ENCODE measurements at regions not wholly inside any gene's neighbourhood (a gene's known extent, or its start where the extent isn't known, plus 50 kb on each side); places are given as distances from the start of the nearest gene placed in this dataset.

DNA sequence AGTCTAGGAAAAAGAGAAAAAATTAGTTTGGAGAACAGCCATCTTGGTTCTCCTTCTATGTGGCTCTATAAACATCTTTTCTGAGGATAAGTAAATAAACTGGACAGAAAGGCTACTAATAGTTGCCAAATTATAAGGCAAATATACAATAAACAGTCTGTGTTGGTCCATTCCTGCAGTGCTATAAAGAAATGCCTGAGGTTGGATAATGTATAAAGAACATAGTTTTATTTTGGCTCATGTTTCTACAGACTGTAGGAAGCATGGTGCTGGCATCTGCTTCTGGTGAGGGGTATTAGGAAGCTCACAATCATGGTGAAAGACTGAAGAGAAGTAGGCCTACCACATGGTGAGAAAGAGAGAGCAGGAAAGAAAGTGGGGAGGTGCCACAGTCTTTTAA lies 209.7 kb downstream of the MACC1 start:
- TF ChIP-seq POLR2A (IDR thresholded peaks at IDR 0.05), result no peak
- TF ChIP-seq, protein P1, sequence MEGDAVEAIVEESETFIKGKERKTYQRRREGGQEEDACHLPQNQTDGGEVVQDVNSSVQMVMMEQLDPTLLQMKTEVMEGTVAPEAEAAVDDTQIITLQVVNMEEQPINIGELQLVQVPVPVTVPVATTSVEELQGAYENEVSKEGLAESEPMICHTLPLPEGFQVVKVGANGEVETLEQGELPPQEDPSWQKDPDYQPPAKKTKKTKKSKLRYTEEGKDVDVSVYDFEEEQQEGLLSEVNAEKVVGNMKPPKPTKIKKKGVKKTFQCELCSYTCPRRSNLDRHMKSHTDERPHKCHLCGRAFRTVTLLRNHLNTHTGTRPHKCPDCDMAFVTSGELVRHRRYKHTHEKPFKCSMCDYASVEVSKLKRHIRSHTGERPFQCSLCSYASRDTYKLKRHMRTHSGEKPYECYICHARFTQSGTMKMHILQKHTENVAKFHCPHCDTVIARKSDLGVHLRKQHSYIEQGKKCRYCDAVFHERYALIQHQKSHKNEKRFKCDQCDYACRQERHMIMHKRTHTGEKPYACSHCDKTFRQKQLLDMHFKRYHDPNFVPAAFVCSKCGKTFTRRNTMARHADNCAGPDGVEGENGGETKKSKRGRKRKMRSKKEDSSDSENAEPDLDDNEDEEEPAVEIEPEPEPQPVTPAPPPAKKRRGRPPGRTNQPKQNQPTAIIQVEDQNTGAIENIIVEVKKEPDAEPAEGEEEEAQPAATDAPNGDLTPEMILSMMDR (IDR thresholded peaks at IDR 0.05), result no peak
